ENCODE measurements at regions not wholly inside any gene's neighbourhood (a gene's known extent, or its start where the extent isn't known, plus 50 kb on each side); places are given as distances from the start of the nearest gene placed in this dataset.

DNA sequence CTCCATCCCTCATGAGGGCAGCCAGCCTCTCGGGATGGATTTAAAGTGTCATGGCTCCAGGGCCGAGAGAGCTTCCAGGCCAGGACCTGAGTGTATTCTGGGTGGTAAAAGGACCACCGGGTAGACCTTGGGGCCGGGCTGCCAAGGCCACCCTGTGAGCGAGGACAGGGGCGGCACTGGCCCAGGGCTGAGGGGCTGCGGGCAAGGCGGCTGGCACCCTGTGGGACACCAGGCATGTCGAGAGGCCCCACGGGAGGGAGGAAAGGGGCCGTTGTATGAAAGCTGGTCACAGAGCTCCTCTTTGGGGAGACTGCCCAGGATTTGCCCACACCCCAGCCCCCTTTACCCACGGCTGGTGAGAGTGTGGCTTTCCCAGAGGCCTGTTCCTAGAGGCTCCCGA is 92.3 kb upstream of the RTL6 start:
- no peak for DNase-seq

DNA sequence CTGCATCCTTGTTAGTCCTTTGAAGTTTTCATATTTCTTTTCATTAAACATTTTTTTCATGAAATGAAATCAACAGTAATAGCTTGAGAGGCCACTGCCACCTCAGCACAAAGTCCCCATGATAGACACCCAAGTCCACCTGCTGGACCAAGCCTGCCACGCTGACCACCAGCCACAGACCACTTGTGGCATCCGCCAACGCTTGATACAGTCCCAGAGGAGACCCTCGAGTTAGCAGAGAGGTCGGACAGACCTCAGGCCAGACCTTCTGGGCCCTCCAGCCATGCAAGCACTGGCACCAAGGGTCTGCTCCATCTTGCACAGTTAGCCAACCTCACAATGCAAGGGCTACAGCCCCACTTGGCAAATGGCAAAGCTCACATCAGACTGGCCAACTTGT is 91.8 kb upstream of the RTL6 start:
- no peak for DNase-seq

DNA sequence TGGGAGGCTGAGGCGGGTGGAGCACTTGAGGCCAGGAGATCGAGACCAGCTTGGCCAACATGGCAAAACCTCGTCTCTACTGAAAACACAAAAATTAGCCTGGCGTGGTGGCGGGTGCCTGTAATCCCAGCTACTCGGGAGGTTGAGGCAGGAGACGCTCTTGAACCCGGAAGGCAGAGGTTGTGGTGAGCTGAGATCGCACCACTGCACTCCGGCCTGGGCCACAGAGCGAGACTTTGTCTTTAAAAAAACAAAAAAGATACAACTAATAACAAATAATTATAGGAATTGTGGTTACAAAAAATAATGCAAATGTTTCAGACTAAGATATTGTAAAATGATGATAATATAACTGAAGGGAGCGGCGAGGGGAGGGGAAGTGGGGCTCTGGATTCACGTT is 90.3 kb upstream of the RTL6 start:
- no peak for DNase-seq

DNA sequence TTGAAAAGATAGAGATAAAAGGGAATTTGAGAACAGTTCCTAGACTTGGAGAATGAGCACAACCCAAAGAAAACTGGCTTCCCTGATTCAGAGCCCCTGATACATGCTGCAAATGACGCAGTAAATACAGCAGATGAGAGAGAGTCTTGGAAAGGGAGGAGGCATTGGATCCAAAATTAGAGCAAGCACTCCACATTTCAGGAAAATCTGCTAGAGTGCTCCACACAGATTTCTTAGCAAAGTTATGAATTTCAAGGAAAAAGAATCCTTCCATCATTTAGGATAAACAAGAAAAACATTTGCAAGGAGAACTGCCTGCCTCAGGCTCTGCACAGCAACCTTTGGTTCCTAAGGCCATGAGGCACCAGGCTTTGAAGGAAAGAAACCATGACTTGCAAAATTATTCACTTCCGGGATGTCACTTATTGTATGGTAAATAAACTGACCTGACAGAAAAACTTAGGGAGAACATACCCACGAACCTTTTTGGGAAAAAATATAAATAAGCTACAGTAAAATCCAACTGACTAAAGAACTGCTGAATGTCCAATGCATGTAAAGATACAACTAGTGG is 89.8 kb upstream of the RTL6 start:
- no peak for DNase-seq

DNA sequence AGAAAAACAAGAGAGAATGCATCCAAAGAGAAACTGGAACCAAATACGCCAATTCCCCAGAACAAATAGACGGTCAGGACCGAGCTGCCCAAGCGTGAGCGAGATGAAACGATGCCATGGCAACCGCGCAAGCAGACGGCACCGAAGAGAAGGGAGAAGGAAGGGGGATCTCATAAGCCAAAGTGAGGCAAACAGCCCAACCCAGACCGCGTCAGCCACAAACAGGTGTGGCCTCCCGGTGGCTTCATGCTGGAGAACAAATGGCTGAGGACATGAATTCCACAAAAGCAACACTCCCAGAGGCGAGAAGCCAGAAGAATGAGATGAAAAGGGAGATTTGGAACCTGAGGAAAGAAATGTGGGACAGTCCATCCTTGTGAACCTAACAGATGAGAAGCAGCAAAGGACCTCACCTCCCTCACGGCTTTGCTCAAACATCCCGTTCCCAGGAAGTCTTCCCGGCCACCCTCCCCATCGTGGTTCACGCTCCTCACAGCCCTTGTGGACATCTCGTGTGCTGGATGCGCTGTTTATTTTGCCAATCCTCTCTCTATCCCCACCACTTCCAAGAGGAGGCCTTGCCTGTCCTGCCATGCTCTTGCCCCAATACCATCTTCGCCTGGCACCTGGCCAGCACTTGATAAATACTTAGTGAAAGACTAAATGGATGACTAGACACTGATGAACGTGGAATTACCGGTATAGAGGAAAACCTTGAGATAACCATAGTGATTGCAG is 89.1 kb upstream of the RTL6 start:
- no peak for DNase-seq

DNA sequence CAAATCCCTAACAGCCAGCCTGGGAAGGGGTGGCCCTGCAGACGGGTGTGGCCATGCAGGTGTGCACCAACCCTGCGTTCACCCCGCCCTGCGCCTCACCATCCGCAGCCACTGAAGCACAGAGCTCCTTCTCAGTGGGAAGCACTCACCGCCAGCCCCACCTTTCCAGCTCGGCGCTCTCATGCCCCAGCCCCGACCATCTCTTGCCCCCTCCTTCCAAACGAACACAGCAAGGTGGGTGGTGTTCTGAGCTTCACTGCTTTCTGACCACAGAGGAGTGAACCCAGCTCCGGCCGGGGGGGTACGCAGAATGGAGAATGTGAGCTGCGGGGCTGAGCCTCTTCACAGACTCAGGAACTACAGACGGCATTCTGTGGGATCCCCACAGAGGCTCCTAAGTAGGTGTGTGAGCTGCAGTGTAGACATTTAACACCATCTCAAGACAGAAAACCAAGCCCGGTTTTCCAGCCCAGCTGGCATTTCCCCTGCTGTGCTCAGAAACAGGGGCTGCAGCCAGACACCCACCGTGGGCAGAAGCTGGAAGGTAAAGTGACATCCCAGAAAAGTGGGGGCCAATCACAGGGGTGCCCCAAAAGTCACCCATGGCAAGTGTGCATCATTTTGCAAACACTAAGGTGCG is 88.4 kb upstream of the RTL6 start:
- DNase-seq = no peak

DNA sequence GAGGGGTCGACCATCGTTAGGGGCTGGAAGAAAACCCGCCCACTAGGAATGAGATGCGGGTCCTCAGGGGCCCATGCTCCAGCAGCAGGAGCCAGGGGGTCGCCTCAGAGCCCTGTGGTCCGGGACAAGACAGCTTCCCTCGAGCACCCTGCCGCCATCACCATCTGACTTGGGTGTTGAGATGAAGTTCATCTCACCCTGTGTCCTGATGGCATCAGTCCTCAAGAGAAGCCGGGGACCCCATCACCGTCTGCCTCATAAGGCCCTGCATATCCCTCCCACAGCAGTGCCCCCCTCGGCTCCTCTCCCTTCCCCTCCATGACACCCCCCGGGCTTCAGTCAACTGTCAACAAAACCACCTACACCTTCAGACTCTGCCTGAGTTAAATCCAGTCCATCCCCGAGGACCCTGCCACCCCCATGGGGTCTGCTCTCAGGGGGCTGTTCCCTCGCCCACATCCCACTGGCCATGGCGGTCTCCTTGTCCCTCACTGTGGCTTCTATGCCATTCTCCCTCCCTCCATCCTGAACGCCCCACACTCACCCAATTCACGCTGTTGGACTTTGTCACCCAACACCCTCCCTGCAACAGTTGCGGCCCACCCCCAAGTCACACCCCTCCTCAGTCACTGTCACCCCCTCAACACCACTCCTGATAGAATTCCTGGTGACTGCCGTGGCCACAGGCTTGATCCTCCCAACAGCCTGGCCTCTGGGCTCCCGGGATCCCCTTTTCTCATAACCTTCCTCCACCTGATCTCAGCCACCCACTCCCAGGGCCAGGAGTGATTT is 87.7 kb upstream of the RTL6 start:
- no peak for DNase-seq

DNA sequence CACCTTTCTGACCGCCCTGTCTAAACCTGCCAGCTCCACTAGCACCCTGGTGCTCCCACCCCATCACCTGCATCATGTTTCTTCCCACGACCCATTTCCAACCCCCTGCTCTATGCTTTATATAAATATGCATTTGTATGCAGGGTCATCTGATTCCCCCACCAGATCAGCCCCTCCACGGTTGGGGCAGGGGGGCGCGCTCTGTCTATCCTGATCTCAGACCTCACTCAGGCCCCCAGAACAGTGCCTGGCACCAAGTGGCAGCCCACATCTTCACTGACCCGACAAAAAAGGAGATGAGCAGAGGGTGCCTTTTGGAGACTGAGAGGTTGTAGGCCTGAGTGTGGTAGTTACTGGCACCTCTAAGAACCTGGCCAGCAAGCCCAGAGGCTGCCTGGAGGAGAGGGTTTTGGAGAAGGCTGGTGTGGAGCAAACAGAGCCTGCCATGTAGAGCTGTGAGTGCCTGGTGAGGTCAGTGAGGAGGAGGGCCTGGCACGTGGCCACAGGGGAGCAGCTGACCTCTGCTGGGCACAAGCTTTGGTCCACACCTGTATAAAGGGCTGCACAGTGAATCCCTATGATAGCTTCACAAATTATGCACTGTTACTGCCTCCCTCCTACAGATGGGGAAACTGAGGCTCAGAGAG is 86.3 kb upstream of the RTL6 start:
- DNase-seq = no peak

DNA sequence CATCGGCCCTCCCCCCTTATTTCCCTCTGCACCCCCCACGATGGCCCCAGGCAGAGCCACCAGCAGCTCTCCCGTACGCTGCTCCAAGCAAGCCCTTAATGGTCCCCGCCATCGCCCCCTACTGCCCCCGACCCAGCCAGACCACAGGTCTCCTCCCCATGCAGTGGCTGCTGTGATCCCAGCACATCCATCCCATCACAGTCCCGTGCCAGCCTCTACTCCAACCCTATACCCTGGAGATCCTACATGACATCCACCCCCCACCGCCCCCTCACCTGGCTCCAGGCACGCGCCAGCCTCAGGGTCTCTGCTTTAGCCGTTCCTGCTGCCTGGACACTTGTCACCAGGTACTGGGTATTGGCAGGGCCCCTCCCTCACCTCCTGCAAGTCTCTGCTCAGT is 85.8 kb upstream of the RTL6 start:
- DNase-seq = no peak

DNA sequence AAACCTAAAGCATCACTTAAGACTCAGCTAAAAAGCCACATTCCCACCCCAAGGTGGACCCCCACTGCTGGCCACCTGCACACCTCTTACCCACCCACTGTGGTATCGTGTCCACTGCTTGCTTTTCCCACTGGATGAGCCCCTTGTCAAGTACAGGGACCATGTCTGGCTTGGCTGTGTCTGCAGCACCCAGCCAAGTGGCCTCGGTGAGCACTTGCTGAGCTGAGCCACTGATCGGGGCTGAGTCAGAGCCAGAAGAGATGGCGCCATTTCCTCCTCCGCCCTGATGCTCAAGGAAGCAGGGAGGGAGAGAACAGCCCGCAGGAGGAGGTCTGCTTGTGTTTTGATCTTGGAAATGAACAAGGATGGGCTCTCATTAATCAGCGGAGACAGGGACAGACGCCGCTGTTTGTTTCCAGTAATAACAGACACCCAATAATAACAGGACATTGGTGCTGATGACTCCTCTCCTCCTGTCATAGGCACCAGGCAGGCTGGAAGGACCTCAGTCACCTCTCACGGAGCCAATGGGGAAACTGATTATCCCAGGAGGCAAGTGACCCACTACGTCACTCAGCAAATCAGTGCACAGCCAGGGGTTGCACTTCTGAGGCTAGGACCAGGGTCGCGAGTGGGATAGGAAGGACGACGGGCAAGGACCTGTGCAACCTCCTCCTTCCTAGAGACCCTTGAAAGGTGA is 85.2 kb upstream of the RTL6 start:
- no peak for DNase-seq

DNA sequence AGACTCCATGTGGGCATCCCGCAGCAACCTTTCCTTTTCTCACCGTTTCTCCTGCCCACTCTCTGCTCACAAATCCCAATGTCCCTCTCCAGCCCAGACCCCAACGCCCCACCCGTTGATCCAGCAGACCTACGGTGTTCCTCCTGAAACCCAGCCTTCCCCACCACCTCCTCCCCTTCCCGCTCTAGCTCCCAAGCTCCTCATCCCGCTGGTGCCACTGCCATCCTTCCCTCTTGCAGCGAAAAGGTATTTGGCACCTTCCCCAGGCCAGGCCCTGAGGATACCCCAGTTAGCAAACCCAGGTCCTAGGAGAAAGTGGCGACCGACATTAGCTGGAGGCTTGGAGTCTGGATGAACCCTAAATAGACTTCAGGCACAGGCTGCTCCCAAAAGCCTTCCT is 84.0 kb upstream of the RTL6 start:
- DNase-seq = no peak

DNA sequence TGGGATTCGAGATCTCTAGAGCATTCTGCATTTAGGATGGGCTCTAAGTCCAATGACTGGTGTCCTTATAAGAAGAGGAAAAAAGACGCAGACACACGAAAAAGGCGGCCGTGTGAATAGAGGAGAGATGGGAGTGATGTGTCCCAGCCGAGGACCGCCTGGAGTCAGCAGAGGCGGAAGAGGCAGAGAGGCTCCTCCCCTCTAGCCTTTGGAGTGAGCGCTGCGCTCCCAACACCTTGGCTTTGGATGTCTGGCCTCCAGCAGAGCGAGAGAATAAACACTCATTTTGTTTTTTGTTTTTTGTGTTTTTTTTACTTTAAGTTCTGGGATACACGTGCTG is 83.0 kb upstream of the RTL6 start:
- no peak for DNase-seq

DNA sequence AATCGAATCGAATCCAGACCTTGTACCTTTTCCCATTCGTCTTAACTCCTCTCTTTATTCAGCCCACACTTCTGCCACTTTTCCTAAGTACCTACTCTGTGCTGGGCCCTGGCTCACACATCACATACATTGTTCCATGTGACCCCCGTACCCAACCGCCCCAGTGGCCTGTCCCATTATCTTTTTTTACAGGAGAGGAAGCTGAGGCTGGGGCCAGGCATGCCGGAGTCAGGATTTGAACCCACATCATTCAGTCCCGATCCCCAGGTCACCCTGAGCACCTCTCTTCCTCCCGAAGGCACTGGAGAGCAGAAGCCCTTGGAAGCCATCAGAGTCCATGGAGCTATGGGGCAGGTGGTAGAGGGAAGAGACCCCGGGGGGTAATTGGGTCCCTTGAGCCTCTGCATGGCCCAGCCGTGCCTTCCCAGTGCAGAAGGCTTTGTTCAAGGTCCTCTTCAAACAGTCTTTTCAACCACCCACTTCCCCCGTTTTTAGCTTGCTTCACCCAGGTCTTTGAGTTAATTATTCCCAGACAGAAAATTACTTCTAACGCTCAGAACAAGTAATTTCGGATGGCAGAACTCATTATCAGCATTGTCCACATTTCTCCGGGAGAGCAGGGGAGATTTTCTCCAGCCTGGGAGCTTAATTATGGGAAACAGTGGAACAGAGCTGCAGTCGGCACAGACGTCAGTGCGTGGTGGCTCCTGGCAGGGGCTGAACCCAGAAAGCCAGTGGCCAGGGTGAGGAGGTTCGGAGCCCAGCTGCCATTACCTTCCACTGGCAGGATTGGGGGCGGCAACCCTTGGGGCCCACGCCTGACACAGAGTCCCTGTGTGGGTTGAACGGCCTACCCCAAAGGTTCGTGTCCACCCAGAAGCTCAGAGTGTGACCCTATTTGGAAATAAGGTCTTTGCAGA is 82.4 kb upstream of the RTL6 start:
- DNase-seq = no peak

DNA sequence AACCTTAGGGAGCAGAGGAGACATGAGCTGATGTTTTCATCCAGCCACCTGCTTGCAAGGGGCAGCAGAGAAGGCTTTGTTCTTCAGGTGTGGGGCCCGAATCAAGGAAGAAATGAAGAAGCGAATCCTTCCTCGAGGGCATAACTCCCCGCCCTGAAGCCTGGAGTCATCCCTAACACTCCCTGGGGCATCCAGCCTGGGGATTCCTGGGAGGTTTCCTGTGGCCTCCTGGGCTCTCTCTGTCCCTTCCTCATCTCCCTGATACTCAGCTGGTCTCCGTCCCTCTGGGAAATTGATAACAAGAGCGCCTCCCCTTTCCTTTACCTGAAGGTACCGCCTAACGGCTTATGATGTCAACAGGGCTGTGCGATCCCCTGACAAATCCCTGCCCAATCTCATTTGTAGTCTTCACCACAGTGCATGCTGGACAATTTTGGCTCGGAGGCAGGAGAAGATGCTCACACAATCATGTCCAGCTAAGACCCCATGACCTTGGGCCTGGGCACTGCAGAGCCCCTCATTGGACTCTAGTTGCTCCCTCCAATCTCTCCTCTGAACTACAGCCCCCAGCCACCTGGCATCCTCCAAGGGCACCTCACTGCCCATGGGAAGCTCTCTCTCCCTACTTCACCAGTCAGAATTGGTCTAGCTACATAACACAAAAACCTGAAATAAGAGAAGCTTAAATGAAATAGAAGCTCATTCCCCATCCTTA is 80.6 kb upstream of the RTL6 start:
- DNase-seq = no peak

DNA sequence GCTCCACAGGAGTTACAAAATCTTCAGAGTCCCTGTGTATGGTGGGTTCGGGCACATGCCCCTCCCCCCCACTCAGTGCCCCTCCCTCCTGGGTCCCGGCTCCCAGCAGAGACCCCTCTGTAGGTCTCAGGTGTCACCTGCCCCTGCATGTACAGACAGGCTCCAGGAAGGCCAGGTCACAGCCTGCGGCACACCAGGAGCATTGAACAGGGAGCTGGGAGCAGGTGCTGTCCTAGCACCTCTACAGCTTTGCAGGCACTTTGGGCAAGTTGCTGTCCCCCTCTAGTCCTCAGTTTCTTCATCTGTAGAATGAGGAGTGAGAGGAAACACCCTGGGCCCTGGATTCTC is 80.1 kb upstream of the RTL6 start:
- no peak for DNase-seq

DNA sequence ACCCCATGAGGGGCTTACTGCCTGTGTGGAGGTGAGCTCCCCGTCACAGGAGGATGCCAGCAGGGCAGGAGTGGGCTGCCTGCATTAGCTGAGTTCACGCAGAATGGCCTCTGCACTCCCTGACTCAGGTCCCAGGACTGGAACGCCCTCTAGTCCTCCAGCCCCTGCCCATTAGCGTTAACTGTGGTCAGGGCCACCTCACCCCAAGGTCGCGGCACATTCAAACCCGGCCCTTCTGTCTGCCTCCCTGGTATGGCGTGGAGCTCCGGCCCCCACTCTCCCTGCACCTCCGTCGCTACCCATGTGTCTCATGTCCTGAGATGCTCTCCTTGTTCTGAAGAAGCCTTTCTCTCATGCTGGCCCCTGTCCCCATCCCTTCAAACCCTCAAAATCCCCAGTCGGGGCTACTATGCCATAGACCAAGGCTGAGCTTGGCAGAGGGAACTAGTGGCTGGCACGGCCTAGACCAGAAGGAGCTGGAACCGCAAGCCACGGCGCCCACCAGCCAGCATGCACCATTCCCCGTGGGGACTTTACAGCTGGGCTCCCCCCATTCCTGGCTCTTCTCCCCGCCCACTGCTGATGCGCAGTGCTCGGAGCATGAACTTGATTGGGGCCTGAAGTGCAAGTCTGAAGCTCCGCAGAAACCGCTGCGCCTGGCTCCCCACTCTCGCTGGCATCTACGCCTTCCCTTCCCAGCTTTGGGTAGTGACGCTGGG is 79.5 kb upstream of the RTL6 start:
- no peak for DNase-seq

DNA sequence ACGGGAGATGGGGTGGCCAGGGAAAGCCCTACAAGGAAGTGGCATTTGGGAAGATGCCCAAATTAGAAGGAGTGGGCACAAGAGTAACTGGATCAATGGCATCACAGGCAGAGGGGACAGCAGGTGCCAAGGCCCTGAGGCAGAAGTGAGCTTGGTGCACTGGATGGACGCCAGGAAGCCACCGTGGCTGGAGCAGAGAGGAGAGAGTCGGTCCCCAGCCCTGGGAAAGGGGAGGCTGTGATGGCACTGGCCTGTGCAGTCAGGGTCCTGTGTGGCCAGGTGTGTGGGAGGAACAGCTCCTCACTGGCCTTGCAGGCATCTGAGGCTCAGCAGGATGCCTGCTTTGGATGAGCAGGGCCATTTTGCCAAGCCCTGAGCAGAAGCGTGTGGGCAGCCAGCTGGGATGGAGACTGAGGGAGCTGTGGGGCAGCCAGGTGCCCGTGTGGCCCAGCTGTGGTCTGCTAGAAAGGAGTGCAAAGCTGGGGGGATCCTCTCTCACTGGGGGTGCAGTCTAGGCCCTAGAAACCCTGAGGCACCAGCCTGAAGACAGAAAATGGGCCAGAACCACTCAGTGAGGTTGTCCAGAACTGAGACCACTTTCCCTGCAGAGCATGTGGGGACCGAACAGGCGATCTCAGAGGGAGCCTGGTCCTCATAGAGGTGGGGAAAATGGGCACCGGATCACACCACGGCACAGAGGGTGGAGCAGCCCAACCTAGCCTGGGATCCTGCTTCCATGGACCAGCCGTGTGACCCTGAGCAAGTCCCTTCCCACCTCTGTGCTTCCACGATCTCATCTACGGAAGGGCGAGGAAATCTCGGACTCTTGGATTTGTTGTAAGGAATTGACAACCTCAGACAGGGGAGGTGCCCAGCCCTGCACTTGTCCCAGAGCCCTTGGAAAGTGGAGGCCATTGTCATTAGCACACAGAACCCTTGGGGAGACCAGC is 78.6 kb upstream of the RTL6 start:
- DNase-seq = no peak

DNA sequence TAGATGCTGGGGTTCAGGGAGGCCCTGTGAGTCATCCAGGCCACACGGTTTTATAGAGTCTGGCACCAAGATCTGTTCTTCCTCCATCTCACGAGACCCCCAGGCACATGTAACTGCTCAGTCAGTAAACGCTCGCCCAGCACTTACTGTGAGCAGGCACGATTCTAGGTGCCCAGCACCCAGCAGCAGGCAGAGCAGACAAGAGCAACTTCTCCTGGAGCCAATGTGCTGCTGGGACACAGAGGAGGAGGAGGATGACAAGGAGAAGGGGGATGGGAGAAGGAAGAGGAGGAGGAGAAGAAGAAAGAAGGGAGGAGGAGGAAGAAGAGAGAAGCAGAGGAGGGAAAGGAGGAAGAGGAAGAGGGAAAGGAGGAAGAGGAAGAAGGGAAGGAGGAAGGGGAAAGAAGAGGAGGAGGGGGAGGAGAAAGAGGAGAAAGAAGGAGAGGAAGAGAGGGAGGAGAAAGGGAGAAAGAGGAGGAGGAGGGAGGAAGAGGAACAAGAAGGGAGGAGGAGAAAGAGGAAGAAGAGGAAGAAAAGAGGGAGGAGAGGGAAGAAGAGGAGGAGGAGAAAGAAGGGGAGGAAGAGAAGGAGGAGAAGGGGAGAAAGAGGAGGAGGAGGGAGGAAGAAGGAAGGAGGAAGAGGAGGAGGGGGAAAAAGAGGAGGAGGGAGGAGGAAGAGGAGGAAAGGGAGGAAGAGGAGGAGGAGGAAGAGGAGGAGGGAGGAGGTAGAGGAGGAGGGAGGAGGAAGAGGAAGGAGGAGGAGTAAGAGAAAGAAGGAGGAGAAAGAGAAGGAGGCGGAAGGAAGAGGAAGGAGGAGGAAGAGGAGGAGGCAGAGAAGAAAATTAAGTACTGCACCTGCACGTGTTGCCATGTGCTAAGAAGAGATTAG is 77.6 kb upstream of the RTL6 start:
- DNase-seq = no peak

Data from occipital lobe (tissue), 1 donor.